ENCODE measurements at regions not wholly inside any gene's neighbourhood (a gene's known extent, or its start where the extent isn't known, plus 50 kb on each side); places are given as distances from the start of the nearest gene placed in this dataset.
"Not testable (repeated sequence)": the region's sequence is repeated elsewhere in the genome, so short reads cannot be mapped to it uniquely, and the experiment has no call there.

DNA sequence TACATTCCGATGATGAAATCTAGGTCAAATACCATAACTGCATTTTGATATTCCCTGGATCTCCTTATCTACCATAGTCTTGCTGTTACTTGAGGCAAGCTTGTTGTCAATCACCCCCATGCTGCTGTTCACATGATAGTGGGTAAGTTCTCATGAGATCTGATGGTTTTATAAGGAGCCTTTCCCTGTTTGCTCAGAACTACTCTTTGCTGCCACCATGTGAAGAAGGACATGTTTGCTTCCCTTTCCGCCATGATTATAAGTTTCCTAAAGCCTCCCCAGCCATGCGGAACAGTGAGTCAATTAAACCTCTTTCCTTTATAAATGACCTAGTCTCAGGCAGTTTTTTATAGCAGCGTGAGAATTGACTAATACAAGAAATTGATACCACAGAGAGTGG is 432.0 kb downstream of the GLUD2 start:
- no peak for DNase-seq

DNA sequence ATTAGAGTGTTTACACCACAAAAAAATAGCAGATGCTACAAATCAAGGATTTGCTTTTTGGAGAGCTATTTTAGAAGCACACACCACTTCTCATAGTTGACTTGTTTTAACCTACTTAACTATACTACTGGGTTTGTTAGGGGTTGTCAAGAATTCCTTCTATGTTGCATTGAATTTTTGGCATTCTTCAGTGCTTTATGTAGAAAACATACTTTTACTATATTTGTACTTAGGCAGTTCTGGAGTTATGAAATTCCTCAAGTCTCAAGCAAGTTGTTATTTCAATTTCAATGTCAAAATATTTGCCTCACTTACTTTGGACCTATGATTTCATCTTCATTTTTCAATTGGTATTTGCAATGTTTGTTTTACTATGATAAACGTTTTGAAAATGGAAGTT is 449.6 kb downstream of the GLUD2 start:
- DNase-seq = no peak

DNA sequence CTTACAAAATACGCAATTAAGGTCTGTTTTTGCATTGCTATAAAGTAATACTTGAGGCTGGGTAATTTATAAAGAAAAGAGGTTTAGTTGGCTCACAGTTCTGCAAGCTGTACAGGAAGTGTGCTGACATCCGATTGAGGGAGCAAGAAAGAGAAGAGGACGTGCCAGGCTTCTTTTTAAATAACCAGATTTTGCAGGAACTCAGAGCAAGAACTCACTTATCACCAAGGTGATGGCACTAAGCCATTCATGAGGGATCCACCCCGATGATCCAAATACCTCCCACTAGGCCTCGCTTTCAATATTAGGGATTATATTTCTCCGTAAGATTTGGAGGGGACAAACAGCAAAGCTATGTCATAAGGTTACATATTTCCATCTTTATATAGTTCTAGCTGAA is 456.7 kb downstream of the GLUD2 start:
- no peak for DNase-seq

DNA sequence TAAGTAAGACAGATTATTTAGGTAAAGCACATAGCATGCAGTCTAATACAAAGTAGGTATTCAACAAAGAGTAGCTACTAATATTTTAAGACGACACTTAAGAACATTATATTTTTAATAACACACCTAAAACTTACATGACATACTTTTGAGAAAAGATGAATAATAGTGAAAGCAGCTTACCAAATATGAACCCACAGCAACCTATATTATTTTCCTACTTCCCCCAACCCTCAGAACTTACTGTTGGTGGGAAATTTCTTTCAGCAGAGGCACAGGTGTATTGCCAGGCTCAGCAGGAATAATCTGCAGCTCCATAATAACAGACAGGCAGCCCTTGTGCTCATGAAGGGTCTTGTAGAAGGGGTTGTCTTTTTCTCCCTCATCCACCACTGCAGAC is 498.9 kb downstream of the GLUD2 start:
- DNase-seq = no peak

DNA sequence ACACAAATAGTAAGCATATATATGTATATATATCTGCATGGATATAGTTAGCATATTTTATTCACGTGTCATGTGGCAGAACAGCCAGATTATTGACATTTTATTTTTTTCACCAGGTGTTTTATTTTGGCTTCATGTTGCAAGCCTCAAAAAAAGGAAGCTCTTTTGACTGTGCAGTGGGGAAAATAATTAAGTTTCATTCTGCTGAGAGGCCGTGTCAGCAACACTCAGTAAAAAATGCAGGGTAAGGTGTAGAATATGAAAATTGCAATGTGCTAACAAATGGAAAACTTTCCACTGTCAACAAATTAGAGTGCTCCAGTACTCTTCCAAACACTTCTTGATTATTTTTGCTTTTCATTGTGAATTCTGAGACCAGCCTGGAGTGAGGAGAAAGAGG is 511.5 kb downstream of the GLUD2 start:
- no peak for DNase-seq

DNA sequence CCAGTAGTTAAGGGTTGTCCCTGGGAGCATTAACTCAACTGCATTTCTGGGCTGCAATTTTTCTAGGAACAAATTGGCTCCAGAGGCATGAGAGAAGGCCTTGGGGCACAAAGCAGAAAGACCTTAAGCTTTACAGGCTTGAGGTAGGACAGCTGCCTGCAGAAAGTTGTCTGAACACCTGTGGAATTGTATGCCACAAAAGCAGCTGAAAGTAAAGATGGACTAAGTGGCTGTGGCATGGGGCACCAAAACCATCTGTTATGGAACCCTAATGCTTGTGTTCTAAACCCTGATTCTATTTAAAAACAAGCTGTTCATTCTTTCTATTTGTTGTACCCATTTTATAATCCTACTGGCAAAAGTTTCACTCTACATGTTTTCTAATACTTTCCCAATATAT is 515.2 kb downstream of the GLUD2 start:
- DNase-seq = no peak

DNA sequence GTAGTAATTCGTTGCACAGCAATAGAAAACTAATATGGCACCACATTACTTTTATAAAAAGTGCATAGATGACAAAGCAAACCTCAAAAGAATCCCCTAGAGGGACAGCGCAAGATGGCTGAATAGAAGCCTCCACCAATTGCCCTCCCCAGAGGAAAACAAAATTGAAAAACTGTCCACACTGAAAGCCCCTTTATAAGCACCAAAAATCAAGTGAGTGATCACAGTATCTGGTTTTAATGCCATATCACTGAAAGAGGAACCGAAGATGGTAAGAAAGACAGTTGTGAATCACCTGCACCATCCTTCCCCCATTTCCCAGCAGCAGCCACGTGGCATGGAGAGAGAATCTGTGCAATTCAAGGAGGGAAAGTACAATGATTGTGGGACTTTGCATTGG is 522.2 kb downstream of the GLUD2 start:
- DNase-seq = no peak

DNA sequence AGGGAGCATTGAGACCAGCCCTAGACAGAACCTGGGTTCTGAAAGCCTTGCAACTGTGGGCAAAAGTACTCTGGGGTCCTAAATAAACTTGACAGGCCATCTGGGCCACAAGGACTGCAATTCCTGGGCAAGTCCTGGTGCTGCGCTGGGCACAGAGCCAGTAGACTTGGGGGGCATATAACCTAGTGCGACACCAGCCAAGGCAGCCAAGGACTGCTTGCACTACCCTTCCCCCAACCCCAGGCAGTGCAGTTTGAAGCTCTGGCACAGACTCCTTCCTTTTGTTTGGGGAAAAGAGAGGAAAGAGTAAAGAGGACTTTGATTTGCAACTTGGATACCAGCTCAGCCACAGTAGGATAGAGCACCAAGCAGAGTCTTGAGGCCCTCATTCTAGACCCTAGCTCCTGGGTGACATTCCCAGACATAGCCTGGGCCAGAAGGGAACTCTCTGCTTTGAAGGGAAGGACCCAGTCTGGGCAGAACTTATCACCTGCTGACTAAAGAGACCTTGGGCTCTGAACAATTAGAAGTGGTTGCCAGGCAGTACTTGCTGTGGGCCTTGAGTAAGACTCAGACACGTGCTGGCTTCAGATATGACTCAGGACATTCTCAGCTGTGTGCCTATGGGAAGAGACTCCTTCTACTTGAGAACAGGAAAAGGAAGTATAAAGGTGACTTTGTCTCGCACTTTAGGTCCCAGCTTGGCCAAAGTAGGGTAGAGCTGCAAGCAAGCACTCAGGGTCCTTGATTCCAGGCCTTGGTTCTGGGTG is 522.8 kb downstream of the GLUD2 start:
- DNase-seq = no peak

DNA sequence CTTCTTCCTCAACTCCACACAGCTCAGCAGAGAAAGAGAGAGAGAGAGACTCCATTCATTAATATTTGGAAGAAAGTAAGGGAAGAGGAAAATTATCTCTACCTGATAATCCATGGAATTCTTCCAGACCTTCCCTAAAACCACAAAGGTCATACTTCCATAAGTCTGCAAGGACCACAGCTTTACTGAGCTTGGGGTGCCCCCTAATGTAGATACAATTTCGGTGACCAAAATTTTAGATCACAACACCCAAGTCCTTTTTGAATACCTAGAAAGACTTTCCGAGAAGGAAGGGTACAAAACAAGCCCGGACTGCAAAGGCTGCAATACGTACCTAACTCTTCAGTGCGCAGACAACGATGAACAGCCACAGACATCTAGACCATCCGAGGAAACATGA is 523.9 kb downstream of the GLUD2 start:
- no peak for DNase-seq

DNA sequence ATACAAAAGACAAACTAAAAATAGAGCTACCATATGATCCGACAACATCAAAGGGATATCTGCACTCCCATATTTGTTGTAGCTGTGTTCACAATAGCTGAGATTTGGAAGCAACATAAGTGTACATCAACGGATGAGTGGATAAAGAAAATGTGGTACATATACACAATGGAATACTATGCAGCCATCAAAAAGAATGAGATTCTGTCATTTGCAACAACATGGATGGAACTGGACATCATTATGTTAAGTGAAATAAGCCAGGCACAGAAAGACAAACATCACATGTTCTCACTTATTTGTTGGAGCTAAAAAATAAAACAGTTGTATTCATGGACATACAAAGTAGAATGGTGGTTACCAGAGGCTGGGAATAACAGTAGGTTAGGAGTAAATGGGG is 527.0 kb downstream of the GLUD2 start:
- not testable (repeated sequence) for DNase-seq

DNA sequence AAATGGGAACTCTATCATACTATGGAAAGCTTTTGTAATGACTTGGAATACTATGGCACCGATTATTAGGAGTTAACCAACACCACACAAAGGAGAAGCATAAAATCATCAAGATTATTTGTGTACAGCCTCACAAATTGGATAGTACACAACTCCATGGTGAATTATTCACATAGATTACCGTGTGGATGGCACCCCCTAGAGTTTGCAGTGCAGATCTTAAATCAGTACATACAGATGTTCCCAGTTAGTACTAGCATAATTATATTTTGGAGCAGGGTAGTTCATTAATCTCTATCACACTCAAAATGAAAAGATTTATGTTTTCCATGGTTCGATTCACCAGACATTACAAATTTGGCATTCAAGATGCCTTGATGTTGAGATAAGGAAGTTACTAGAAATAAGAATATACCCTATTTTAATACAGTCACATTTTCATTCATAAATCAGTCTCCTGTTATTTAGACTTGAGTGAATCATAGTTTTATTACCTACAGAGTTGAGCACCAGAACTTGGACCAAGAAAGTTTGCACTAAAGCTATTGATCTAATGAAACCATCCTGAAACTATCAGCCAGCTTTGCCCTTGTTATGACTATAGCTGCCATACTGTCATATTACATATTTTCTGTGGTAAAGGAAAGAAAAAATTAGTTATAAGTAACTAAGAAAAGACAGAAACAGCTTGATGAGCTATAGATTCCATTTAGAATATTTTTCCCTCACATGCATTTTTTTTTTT is 531.8 kb downstream of the GLUD2 start:
- DNase-seq = no peak

DNA sequence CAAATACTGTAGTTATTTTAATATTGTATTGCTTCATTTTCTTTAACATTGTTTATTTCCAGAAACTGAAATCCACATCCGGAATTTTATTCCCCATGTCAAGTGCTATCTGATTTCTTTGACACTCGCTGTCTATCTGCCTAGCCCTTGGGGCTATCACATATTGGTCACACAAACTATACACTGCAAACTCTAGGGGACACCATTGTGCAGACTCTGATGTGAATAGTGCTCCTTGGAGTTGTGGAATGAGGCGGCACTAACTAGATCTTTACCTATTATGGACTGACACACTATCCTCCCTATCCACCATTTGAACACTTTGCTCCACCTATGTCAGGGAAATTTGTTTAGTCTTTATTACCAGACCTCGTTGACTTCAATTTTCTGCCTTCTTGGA is 534.5 kb downstream of the GLUD2 start:
- no peak for DNase-seq

DNA sequence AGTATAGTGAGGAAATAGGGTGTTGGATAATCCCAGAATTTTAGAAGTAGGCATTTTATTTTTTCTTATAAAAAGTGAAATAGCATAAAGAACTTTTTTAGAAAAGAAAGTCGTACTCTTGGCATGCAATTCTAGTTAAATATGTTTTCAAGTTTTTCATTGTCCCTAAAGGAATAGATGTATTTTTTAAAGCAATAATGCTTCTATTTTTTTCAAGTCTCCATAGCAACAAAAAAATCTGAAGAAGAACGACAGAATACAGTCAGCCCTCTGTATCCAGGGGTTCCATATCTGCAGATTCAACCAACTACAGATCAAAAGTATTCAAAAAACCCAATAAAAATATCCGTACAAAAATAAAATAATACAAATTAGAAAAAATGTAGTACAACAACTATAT is 538.2 kb downstream of the GLUD2 start:
- no peak for DNase-seq

DNA sequence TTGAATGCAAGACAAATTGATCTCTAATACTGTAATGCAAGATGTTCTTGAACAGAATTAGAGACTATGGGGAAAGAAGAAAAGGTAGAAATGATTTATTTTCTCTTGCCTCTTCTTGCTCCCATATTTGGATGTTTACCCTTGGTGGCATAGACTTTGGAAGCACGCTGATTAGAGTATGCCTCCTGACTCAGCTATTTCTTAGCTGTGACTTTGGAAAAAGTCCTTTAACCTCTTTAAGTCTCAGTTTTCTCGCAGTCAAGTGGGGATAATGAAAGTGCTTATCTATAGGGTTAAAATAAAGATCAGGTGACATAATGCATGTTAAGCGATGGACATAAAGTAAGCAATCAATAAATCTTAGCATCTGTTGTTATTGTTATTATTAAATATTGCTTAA is 545.5 kb downstream of the GLUD2 start:
- no peak for DNase-seq

DNA sequence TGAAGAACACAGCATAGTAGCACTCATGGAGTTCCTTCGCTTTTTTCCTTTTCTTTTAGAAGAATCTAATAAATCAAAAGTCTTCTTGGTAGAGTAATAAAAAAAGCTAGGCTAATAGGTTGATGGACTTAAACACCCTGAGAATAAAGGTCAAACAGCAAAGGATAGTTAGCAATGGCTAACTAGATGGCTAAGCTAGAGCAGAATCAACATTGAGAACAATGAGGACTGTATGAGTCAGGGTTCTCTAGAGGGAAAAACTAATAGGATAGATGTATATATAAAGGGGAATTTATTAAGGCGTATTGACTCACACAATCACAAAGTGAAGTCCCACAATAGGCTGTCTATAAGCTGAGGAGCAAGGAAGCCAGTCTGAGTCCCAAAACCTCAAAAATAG is 550.9 kb downstream of the GLUD2 start:
- no peak for DNase-seq

DNA sequence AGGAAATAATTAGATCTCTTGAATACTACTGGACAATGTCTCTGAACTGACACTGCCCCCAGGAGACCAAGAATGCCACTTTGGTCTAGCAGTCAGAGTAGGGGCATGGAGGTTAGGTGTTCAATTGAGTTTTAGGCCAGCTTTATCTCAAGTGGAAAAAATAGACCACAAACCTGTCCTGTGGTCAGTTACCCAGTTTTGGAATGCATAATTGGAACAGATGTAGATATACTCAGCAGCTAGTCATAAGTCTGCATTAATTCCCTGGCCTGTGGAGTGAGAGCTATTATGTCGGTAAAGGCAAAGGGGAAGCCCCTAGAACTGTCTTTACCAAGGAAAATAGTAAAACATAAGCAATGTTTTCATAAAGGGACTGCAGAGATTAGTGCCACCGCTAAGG is 587.7 kb downstream of the GLUD2 start:
- no peak for DNase-seq

DNA sequence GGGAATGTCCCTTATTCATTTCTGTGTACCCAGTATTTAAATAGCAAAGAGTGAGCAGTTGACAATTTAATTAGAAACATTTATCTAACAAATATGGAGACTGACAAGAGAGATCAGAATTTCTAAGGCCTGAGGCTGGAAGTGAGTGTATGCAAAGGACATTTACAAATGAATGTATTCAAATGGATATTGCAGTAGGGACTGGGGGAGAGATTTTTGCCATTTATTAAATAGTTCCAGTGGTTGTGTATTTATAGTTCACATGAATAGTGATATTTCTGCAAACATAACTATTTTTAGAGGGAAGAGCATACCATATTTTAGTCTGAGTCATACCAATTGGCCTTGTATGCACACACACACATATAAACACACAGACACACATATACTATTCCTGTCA is 592.4 kb downstream of the GLUD2 start:
- DNase-seq = no peak

DNA sequence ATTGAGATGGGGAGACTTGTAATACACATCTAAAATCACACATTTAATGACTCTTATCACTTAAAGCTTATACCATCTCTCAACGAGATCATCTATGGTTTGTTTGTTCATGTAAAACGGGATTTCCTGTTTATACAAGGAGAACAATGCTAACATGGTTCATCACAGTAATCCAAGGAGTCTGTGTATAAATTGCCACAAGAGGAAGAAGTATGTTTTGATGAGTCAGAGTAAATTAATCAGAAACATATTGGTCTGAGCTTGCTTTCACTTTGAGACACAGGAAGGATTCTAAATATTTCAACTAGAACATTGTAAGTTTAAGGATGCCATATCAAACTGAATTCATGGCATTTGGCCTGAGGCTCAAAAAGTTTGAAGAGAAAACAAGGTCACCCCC is 594.1 kb downstream of the GLUD2 start:
- DNase-seq = no peak

DNA sequence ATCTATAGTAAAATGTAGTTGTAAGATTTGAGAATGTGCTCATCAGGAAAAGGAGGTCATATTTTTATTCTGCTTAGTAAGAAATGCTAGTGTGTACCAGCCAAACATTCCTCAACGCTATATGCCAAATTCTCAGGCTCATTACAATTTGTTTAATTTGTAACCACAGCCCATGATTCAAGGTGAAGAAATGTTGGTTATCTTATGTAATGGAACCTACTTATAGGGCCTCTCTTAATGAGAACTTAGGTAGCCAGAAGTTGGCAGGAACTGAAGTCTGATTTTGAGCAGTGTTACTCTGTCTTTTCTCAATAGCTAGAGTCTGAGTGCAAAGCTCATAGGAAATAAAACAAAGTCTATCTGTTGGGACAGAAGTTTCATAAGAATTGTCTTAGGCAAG is 595.0 kb downstream of the GLUD2 start:
- no peak for DNase-seq

DNA sequence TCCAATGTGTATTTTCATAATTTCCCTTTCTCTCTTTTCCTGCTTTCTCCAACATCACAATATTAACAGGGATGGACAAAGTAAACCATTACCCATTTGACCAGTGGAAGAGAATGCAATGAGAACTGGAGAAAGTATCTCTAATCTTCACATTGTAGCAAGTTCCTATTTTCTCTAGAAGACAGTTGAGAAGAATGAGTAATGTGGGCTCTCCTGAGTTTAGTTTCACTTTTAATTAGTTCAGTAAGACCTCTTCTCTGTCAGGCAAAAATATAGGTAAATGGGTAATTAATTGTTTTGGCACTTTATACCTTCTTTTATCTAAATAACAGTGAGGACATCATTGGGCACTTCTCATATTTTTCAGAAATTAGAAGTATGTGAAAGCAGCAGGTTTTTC is 602.0 kb downstream of the GLUD2 start:
- no peak for DNase-seq

DNA sequence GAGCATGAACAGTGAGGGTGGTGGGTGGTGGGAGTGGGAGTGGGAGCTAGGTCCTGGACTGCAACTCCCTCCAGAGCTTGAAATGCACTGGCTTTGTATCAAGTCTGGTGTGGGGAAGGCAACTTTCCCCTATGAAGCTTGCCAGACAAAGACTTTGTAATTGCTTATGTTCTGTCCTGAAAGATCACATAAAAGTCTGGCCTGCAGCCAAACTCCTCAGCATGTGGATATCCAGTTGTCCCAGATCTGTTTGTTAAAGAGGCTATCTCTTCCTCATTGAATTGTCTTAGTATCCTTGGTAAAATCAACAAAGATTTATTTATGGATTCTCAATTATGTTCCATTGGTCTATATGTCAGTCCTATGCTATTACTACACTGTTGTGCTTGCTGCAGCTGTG is 607.9 kb downstream of the GLUD2 start:
- no peak for DNase-seq

DNA sequence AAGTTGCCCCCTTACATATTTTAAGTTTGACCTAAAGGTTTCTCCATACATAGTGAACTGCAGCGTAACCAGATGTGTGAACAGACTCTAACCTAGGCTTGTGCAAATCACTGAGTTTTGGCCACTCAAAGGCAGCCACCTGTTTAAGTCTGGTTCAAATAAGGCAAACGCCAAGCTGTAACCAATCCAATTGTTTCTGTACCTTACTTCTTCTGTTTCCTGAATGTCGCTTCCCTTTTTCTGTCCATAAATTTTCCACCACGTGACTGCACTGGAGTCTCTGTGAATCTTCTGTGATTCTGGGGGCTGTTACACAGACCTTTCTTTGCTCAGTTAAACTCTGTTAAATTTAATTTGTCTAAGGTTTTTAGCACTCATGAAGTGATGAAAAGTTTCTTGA is 618.8 kb downstream of the GLUD2 start:
- DNase-seq = no peak

DNA sequence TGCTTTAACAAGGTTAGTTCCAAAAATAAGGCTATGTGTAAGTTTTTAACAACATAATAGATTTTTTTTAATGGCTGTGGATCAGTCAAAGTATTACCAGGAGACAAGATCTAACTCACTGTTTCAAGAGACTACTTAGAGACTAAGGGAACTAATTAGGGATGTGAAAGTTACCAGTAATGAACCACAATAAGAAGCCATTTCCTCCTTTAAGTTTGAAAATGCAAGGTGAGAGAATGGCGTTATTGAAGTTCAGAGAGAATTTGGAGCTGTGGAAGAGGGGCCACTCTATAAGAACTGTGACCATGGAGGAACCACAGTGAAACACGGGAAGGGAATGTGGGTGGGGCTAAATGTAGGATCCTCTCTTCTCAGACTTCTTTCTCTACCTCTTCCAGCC is 624.2 kb downstream of the GLUD2 start:
- no peak for DNase-seq

DNA sequence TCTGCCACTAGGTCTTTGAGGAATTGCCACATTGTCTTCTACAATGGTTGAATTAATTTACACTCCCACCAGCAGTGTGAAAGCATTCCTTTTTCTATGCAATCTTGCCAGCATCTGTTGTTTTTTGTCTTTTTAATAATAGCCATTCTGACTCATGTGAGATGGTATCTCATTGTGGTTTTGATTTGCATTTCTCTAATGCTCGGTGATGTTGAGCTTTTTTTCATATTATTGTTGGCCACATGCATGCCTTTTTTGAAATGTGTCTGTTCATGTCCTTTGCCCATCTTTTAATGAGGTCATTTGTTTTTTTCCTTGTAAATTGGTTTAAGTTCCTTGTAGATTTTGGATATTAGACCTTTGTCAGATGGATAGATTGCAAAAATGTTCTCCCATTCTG is 661.8 kb downstream of the GLUD2 start:
- DNase-seq = not testable (repeated sequence)

DNA sequence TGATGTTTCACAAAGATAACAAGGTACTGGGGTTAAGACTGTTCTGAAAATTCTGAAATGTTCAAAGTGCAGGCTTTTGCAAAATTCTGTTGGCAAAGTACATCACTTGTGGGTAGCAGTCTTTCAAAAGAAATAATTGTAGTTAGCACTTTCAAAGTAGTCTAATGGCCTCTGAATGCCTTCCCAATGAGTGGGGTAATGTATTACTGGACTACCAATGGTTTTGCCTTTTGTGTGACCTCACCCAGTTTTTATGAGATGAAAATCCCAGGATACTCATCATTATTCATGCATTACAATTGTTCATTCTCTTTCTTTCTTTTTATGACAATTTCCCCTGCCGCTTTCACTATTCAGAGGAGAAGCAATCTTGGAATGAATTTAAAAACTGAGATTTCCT is 686.1 kb downstream of the GLUD2 start:
- DNase-seq = no peak

Data from NCI-H187 (cell line).